ENCODE measurements at regions not wholly inside any gene's neighbourhood (a gene's known extent, or its start where the extent isn't known, plus 50 kb on each side); places are given as distances from the start of the nearest gene placed in this dataset.
"Not testable (repeated sequence)": the region's sequence is repeated elsewhere in the genome, so short reads cannot be mapped to it uniquely, and the experiment has no call there.

DNA sequence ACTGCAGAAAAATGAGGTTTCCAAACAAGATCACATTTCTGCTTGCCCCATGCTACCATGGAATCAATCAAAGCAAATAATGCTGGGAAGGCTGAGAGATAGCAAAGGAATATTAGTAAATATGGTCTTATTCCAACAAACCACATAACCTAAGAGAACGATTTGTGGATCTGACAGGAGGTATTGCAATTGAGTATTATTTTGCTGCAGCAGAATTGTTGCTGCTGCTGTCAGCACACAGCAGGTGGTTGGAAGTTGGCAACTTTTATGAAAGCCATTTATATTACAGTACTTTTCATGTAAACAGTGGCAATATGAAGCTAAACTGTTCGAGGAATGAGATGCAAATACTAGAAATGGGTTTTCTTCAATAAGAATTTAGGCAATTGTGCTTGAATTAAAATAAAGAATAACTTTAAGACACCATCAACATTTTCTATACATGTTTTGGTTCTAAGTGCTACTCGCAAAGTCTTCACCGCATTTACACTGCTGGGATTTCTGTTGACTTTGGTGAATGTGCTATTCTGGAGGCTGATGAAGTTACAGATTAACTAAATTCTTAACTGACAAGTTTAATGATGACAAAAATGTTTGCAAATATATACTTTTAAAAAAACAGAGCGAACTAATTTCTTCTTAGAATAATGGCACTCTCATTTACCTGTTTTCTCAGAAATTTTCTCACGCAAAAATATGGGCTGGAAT, 1285.7 kb downstream of the CNTNAP5 start:
- no peak for DNase-seq
- no peaks in the 10 kb centered on the region for H3K4me1 Mint-ChIP-seq (ENCODE audit: low read depth)
- H3K4me3 Mint-ChIP-seq: no peak overlapping the region
- H3K9me3 Mint-ChIP-seq: no peaks in the 10 kb centered on the region
- no peaks in the 10 kb centered on the region for H3K27me3 Mint-ChIP-seq (ENCODE audit: low read depth)
- no peak for ATAC-seq
- H3K36me3 Mint-ChIP-seq (ENCODE audit: insufficient read depth): no peaks in the 10 kb centered on the region

DNA sequence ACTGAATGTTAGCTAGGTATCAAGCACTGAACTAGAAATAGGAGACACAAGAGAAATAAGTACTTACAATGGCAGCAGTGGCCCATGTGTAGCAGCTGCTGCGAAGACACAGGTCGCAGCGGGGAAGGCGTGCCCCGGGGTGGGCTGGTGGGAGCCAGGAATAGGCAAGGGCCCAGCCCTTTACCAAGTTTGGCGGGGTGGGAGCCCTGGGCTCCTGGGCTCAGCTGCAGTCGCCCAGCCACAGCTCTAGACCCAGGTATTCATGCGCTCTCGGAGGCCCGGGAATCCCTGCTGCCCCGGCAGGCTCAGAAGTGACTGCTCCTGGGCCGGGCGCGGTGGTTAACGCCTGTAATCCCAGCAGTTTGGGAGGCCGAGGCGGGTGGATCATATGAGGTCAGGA, 1287.3 kb downstream of the CNTNAP5 start:
- no peak overlapping the region for H3K4me3 Mint-ChIP-seq
- no peaks in the 10 kb centered on the region for H3K36me3 Mint-ChIP-seq (ENCODE audit: insufficient read depth)
- no peak for DNase-seq
- no peaks in the 10 kb centered on the region for H3K27me3 Mint-ChIP-seq (ENCODE audit: low read depth)
- no peaks in the 10 kb centered on the region for H3K4me1 Mint-ChIP-seq (ENCODE audit: low read depth)
- H3K9me3 Mint-ChIP-seq: no peaks in the 10 kb centered on the region
- no peak for ATAC-seq

DNA sequence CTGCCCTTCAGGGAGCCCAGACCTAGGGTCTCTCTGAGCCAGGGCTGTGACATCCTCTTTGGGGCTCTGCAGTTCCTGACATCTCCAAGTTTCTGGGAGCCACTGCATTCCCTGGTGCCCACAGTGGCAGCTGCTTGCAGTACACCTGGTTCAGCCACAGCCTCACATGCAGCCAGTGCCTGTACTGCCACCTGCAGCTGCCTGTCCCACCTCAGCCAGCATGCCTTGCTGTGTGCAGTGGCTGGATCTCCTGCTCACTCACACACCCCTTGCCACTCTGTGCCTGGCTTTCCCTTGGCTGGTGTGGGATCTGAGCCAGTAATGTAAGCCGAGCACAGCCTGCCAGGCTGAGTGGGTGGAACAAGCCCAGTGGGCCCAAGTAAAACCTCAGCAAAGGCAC, 1288.7 kb downstream of the CNTNAP5 start:
- Mint-ChIP-seq H3K9me3 (peaks cover 4% of the 10 kb centered on the region), H3K4me1 (ENCODE audit: low read depth) (no peaks in the 10 kb centered on the region)

GRCh38 chr2:125318740-125319139, 1293.7 kb downstream of the CNTNAP5 start:
- DNase-seq: no peak
- H3K4me1 Mint-ChIP-seq (ENCODE audit: low read depth): no peaks in the 10 kb centered on the region
- H3K9me3 Mint-ChIP-seq: peaks cover 12% of the 10 kb centered on the region
- no peak for ATAC-seq
- H3K27me3 Mint-ChIP-seq (ENCODE audit: low read depth): no peaks in the 10 kb centered on the region
- no peaks in the 10 kb centered on the region for H3K36me3 Mint-ChIP-seq (ENCODE audit: insufficient read depth)
- no peak overlapping the region for H3K4me3 Mint-ChIP-seq

More for the DNA sequence above, 1288.7 kb downstream of the CNTNAP5 start:
- DNase-seq (no peak), ATAC-seq (no peak)
- no peaks in the 10 kb centered on the region for H3K36me3 Mint-ChIP-seq (ENCODE audit: insufficient read depth)
- H3K27me3 Mint-ChIP-seq (ENCODE audit: low read depth): no peaks in the 10 kb centered on the region
- no peak overlapping the region for H3K4me3 Mint-ChIP-seq

DNA sequence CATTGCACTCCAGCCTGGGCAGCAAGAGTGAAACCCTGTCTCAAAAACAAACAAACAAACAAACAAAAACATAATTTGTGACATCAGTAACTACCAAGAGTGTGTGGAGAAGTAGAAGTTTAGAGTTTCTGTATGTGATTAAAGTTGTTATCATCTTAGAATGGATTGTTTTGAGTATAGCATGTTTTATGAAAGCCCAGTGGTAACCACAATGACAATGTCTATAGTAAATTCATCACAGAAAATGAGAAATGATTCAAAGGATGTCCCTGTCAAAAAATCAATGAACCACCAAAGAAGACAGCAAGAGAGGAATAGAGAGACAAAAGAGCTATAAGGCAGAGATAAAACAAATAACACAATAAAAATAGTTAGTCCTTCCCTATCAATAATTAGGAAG, 1299.2 kb downstream of the CNTNAP5 start:
- DNase-seq (no peak), ATAC-seq (no peak)
- H3K27me3 Mint-ChIP-seq (ENCODE audit: low read depth): no peaks in the 10 kb centered on the region
- no peaks in the 10 kb centered on the region for H3K4me1 Mint-ChIP-seq (ENCODE audit: low read depth)
- no peaks in the 10 kb centered on the region for H3K36me3 Mint-ChIP-seq (ENCODE audit: insufficient read depth)
- H3K4me3 Mint-ChIP-seq: no peak overlapping the region
- peaks cover 9% of the 10 kb centered on the region for H3K9me3 Mint-ChIP-seq

GRCh38 chr2:125330133-125330532, 1305.0 kb downstream of the CNTNAP5 start:
- Mint-ChIP-seq H3K9me3 (no peaks in the 10 kb centered on the region), H3K4me3 (no peak overlapping the region), H3K36me3 (ENCODE audit: insufficient read depth) (no peaks in the 10 kb centered on the region), H3K4me1 (ENCODE audit: low read depth) (no peaks in the 10 kb centered on the region), H3K27me3 (ENCODE audit: low read depth) (no peaks in the 10 kb centered on the region)
- no peak for DNase-seq
- no peak for ATAC-seq

- DNase-seq (no peak), ATAC-seq (no peak)
- Mint-ChIP-seq H3K36me3 (ENCODE audit: insufficient read depth) (no peaks in the 10 kb centered on the region), H3K27me3 (ENCODE audit: low read depth) (no peaks in the 10 kb centered on the region), H3K9me3 (peaks cover 7% of the 10 kb centered on the region), H3K4me1 (ENCODE audit: low read depth) (no peaks in the 10 kb centered on the region), H3K4me3 (no peak overlapping the region)
Measured at GRCh38 chr2:125341353-125341752, 1314.6 kb upstream of the GYPC start.

- H3K9me3 Mint-ChIP-seq; H3K4me3 Mint-ChIP-seq; H3K27me3 Mint-ChIP-seq (ENCODE audit: low read depth); H3K4me1 Mint-ChIP-seq (ENCODE audit: low read depth); H3K36me3 Mint-ChIP-seq (ENCODE audit: insufficient read depth); DNase-seq; ATAC-seq: not testable (repeated sequence)
Measured at GRCh38 chr2:125353542-125353941, 1302.4 kb upstream of the GYPC start.

DNA sequence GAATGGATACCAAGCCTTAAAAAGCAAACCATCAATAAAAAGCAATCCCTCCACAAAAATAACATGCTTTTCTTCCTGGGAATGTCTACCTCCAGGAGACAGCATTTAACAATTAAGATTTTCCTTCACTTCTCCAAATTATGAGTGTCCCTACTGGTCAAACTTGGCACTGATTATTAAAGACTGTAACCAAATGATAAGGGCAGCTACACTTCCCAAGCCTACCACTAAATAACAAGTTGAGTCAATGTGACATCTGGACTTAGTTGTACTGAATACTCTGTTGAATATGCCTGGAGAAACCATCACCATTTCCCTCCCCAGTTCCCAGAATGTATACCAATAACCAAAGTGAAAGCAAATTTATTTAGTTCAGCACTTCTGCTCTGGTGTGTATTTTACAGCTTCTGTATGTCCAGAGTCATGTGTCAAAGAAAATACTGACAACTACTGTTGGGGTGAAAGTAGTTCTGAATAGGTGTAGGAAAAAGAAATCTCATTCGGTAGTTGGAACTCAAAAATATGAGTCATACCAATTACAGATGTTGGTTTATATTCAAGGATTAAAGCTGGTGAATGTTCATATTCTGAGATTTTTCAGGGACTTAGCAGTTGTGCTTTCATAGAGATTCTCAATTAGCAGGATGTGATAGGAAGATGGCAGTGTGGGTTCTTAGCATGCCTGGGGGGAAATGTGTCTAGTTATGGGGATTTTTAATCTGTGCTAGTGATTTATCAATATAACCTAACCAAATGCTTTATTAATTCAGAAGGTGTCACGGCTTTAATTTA, 1291.6 kb upstream of the GYPC start:
- no peaks in the 10 kb centered on the region for H3K27me3 Mint-ChIP-seq (ENCODE audit: low read depth)
- no peaks in the 10 kb centered on the region for H3K4me1 Mint-ChIP-seq (ENCODE audit: low read depth)
- H3K9me3 Mint-ChIP-seq: peaks cover 13% of the 10 kb centered on the region
- DNase-seq (no peak), ATAC-seq (no peak)
- H3K4me3 Mint-ChIP-seq: no peak overlapping the region
- H3K36me3 Mint-ChIP-seq (ENCODE audit: insufficient read depth): no peaks in the 10 kb centered on the region

DNA sequence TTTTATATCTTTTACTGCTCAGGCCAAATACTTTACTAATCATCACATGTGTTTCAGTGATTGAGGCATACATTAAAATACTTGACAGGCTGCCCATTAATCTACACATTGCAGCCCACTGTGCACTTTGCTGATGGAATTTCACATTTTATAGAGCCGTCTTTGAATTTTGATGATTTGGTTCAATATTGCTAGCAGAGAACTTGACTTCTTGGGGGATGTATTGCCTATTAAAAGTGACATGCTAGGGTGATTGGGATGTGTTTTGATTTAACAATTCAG, 1291.0 kb upstream of the GYPC start:
- no peak for DNase-seq
- no peaks in the 10 kb centered on the region for H3K4me1 Mint-ChIP-seq (ENCODE audit: low read depth)
- H3K36me3 Mint-ChIP-seq (ENCODE audit: insufficient read depth): no peaks in the 10 kb centered on the region

DNA sequence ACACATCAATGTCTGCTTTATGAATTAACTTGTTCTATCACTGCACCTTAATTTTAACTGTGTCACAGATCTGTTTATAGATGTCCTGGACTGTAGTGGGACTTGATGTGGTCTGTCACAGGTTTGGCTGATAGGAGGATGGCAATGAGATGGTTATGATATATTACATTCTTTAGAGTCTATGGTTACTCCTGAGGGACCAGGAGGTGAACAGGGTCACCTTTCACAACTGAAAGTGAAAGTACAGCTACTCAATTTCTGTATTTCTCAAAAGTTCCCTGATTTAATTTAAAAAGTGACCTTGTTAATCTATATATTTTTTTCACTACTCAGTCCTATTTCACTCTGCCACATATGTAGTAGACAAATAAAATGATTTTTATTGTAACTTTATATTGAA, 1284.1 kb upstream of the GYPC start:
- Mint-ChIP-seq H3K27me3 (ENCODE audit: low read depth) (no peaks in the 10 kb centered on the region), H3K9me3 (peaks cover 18% of the 10 kb centered on the region), H3K4me1 (ENCODE audit: low read depth) (no peaks in the 10 kb centered on the region), H3K36me3 (ENCODE audit: insufficient read depth) (no peaks in the 10 kb centered on the region), H3K4me3 (no peak overlapping the region)
- ATAC-seq (no peak), DNase-seq (no peak)

More for the DNA sequence above, 1291.0 kb upstream of the GYPC start:
- no peak for ATAC-seq
- Mint-ChIP-seq H3K27me3 (ENCODE audit: low read depth) (no peaks in the 10 kb centered on the region), H3K4me3 (no peak overlapping the region), H3K9me3 (peaks cover 14% of the 10 kb centered on the region)

- Mint-ChIP-seq H3K27me3 (ENCODE audit: low read depth) (no peaks in the 10 kb centered on the region), H3K4me3 (no peak overlapping the region), H3K9me3 (peaks cover 18% of the 10 kb centered on the region), H3K4me1 (ENCODE audit: low read depth) (no peaks in the 10 kb centered on the region), H3K36me3 (ENCODE audit: insufficient read depth) (no peaks in the 10 kb centered on the region)
- DNase-seq (no peak), ATAC-seq (no peak)
Measured at GRCh38 chr2:125373293-125373692, 1282.7 kb upstream of the GYPC start.

DNA sequence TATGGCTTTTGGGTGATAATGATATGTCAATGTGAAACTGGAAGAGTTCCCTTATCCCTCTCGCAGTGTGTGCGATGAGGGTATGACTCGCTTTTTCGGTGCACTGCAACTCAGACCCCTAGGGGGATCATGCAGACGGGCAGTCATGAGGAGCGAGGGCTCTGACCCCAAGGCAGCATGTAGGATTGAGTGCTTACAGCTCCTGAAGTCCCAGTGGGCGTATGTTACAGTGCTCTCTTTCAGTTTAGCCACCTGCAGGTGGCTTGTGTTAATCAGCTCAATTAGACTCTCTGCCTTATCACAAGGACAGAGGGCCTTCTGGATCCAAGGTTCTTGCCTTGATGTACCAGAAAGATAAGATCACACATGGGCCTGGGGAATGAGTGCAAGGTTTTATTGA, 1269.9 kb upstream of the GYPC start:
- Mint-ChIP-seq H3K4me3 (no peak overlapping the region), H3K9me3 (peaks cover 3% of the 10 kb centered on the region), H3K27me3 (ENCODE audit: low read depth) (no peaks in the 10 kb centered on the region), H3K4me1 (ENCODE audit: low read depth) (no peaks in the 10 kb centered on the region), H3K36me3 (ENCODE audit: insufficient read depth) (no peaks in the 10 kb centered on the region)
- DNase-seq (no peak), ATAC-seq (no peak)

- no peaks in the 10 kb centered on the region for H3K4me1 Mint-ChIP-seq (ENCODE audit: low read depth)
- H3K27me3 Mint-ChIP-seq (ENCODE audit: low read depth): no peaks in the 10 kb centered on the region
Measured at GRCh38 chr2:125397535-125398251, 1258.3 kb upstream of the GYPC start.

More at GRCh38 chr2:125397535-125398251, 1258.3 kb upstream of the GYPC start:
- peaks cover 3% of the 10 kb centered on the region for H3K9me3 Mint-ChIP-seq
- DNase-seq (no peak), ATAC-seq (no peak)
- H3K36me3 Mint-ChIP-seq (ENCODE audit: insufficient read depth): no peaks in the 10 kb centered on the region
- H3K4me3 Mint-ChIP-seq: no peak overlapping the region

Measured in activated T-cell treated with anti-CD3 and anti-CD28 coated beads, Interleukin-2, amount 50 U/mL, for 4 hours (primary cell).